ENCODE measurements at regions not wholly inside any gene's neighbourhood (a gene's known extent, or its start where the extent isn't known, plus 50 kb on each side); places are given as distances from the start of the nearest gene placed in this dataset.
A peak's percentile ranks its signal among the peaks of the same experiment; 100 is the strongest.

DNA sequence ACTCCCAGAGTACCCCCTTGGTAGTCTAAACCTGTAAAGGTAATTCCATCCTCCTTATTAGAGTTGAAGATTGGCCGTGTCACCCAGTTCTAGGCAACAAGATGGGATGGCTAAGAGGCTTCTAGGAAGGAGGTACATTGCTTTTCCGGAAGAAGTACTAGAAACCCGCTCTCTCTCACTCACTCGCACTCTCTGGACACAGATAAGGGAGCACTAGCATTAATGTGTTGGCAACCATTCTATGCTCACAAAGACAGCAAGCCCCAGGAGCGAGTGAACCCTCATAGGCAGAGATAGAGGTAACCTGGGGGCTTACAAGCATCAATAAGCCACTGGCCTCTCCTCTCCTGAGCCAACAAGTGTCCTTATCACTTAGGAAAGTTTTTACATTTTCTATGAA is 503.2 kb upstream of the JARID2 start:
- CTCF ChIA-PET = no interaction called here
- no peak for DNase-seq
- BruUV-seq (replicated peaks) = TSS peak; percentile 71
- Histone ChIP-seq H3F3A (ENCODE audit: insufficient read depth, low read depth) (peaks cover 31% of the 10 kb centered on the region), H3K27ac (peak overlapping the region; percentile 100), H3K4me3 (peak overlapping the region; percentile 32), H3K4me1 (replicated peaks; ENCODE audit: insufficient read depth) (peaks cover 33% of the 10 kb centered on the region), H3K9me3 (ENCODE audit: insufficient read depth, low read depth) (peaks cover 5% of the 10 kb centered on the region; the same call in 1 of the 2 replicates), H3K9me2 (ENCODE audit: insufficient read depth) (no peaks in the 10 kb centered on the region), H4K20me1 (ENCODE audit: insufficient read depth) (no peaks in the 10 kb centered on the region), H3K79me2 (ENCODE audit: low read depth) (no peaks in the 10 kb centered on the region), H3K36me3 (ENCODE audit: low read depth) (no peaks in the 10 kb centered on the region), H3K27me3 (ENCODE audit: insufficient read depth, low read depth) (no peaks in the 10 kb centered on the region), H3K4me2 (peak overlapping the region; percentile 74), H2AFZ (no peak overlapping the region)
- TF ChIP-seq, protein P1, sequence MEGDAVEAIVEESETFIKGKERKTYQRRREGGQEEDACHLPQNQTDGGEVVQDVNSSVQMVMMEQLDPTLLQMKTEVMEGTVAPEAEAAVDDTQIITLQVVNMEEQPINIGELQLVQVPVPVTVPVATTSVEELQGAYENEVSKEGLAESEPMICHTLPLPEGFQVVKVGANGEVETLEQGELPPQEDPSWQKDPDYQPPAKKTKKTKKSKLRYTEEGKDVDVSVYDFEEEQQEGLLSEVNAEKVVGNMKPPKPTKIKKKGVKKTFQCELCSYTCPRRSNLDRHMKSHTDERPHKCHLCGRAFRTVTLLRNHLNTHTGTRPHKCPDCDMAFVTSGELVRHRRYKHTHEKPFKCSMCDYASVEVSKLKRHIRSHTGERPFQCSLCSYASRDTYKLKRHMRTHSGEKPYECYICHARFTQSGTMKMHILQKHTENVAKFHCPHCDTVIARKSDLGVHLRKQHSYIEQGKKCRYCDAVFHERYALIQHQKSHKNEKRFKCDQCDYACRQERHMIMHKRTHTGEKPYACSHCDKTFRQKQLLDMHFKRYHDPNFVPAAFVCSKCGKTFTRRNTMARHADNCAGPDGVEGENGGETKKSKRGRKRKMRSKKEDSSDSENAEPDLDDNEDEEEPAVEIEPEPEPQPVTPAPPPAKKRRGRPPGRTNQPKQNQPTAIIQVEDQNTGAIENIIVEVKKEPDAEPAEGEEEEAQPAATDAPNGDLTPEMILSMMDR (conservative IDR thresholded peaks at IDR 0.05) = no peak
- TF ChIP-seq EZH2 (IDR thresholded peaks at IDR 0.05; ENCODE audit: low read depth) = no peak
- intact Hi-C loops (cut with micrococcal nuclease; ENCODE audit: unreplicated experiment) = loop anchor here (1.0 to 10.0 kb wide), 3 partner anchors 471 to 702 kb away; no protein-coding TSS in a partner anchor
- POLR2A ChIA-PET (ENCODE audit: unreplicated experiment) = no interaction called here

DNA sequence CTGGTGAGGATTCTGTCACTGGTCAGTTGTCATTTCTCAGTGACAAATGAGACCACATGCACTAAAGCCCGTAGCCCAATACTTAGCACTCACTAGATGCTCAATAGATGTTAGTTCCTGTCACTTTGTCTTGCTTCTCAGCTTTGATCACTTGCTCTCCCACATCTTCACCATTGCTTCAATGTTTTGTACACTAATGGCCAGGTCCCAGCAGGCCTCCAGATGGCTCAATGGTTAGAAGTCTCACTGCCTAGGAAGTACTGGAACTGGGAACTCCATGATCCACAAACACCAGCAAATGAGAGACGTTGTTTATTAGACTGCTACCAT is 502.8 kb upstream of the JARID2 start:
- no TSS peak for BruUV-seq (replicated peaks)
- ChIA-PET CTCF (no interaction called here), POLR2A (ENCODE audit: unreplicated experiment) (interaction anchor here (0.5 to 1.2 kb wide), 2 partner anchors 10 to 20 kb away, joined by 3 to 4 read pairs; no protein-coding TSS in a partner anchor)
- H3K27me3 ChIP-seq (ENCODE audit: insufficient read depth, low read depth) = no peaks in the 10 kb centered on the region
- no peaks in the 10 kb centered on the region for H3K79me2 ChIP-seq (ENCODE audit: low read depth)
- H3K4me3 ChIP-seq = peak overlapping the region; percentile 32
- peak overlapping the region; percentile 100 for H3K27ac ChIP-seq
- H3K9me3 ChIP-seq (ENCODE audit: insufficient read depth, low read depth) = peaks cover 5% of the 10 kb centered on the region; the same call in 1 of the 2 replicates
- TF ChIP-seq, protein P1 (conservative IDR thresholded peaks at IDR 0.05) = no peak
- TF ChIP-seq EZH2 (IDR thresholded peaks at IDR 0.05; ENCODE audit: low read depth) = no peak
- peaks cover 37% of the 10 kb centered on the region for H3K4me1 ChIP-seq (replicated peaks; ENCODE audit: insufficient read depth)
- DNase-seq = no peak
- no peaks in the 10 kb centered on the region for H3K9me2 ChIP-seq (ENCODE audit: insufficient read depth)
- H4K20me1 ChIP-seq (ENCODE audit: insufficient read depth) = no peaks in the 10 kb centered on the region
- H2AFZ ChIP-seq = no peak overlapping the region
- peaks cover 31% of the 10 kb centered on the region for H3F3A ChIP-seq (ENCODE audit: insufficient read depth, low read depth)
- H3K36me3 ChIP-seq (ENCODE audit: low read depth) = no peaks in the 10 kb centered on the region
- peak overlapping the region; percentile 74 for H3K4me2 ChIP-seq
- intact Hi-C loops (cut with micrococcal nuclease; ENCODE audit: unreplicated experiment) = loop anchor here (1.0 to 10.0 kb wide), 3 partner anchors 472 to 702 kb away; no protein-coding TSS in a partner anchor

DNA sequence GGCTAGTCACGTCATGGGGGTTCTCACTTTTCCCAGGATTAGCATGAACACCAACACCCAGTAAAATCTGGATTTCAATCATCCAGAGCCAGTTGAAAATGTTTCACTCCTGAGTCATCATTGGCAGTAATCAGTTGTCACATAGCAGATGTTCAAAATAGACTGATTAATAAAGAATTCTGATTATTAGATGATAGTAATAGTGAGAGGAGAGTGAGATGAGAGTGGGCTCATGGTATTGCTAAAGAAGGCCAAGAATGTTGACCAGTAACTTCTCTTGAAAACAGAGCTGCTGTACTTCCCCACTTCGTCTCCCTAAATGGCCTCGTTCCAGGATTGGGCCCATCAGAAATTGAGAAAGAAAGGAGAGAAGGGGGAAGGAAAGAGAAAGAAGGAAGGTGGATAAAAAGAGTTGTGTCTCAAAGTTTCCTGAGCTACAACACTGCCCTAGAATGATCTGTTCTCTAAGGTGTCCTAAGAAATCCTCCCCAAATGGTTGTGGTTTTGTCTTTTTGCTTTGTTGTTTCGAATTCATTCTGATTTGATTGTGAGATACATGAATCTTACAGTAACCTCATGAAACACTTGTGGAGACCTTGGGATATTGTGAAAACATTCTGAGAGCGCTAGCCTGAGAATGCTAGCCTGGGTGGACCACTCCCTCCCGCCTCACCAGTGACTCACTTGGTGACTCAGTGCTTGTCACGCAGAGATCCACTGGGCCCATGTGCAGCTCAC is 502.2 kb upstream of the JARID2 start:
- BruUV-seq (replicated peaks) = no TSS peak
- Histone ChIP-seq H3K4me3 (peak overlapping the region; percentile 32; the same call in 1 of the 2 replicates), H2AFZ (no peak overlapping the region)

More for the DNA sequence above, 502.2 kb upstream of the JARID2 start:
- peak overlapping the region; percentile 100 for H3K27ac ChIP-seq
- H3K9me3 ChIP-seq (ENCODE audit: insufficient read depth, low read depth) = peaks cover 5% of the 10 kb centered on the region; the same call in 1 of the 2 replicates
- peaks cover 31% of the 10 kb centered on the region for H3F3A ChIP-seq (ENCODE audit: insufficient read depth, low read depth)
- no peaks in the 10 kb centered on the region for H4K20me1 ChIP-seq (ENCODE audit: insufficient read depth)
- H3K4me1 ChIP-seq (replicated peaks; ENCODE audit: insufficient read depth) = peaks cover 37% of the 10 kb centered on the region
- TF ChIP-seq, protein P1 (conservative IDR thresholded peaks at IDR 0.05) = no peak
- no peak for TF ChIP-seq EZH2 (IDR thresholded peaks at IDR 0.05; ENCODE audit: low read depth)
- no peaks in the 10 kb centered on the region for H3K27me3 ChIP-seq (ENCODE audit: insufficient read depth, low read depth)
- H3K4me2 ChIP-seq = peak overlapping the region; percentile 74
- no peaks in the 10 kb centered on the region for H3K36me3 ChIP-seq (ENCODE audit: low read depth)
- no peaks in the 10 kb centered on the region for H3K79me2 ChIP-seq (ENCODE audit: low read depth)
- POLR2A ChIA-PET (ENCODE audit: unreplicated experiment) = interaction anchor here (0.5 to 1.2 kb wide), 5 partner anchors 11 to 540 kb away, joined by 3 to 11 read pairs (median 4); no protein-coding TSS in a partner anchor
- H3K9me2 ChIP-seq (ENCODE audit: insufficient read depth) = no peaks in the 10 kb centered on the region
- DNase-seq = peak; percentile 94 to 96
- intact Hi-C loops (cut with micrococcal nuclease; ENCODE audit: unreplicated experiment) = loop anchor here (1.0 to 10.0 kb wide), 8 partner anchors 32 to 701 kb away; no protein-coding TSS in a partner anchor
- CTCF ChIA-PET = no interaction called here
